ENCODE measurements at regions not wholly inside any gene's neighbourhood (a gene's known extent, or its start where the extent isn't known, plus 50 kb on each side); places are given as distances from the start of the nearest gene placed in this dataset.

GRCh38 chr10:3691482-3691881, 93.5 kb downstream of the KLF6 start:
- no peak for DNase-seq

GRCh38 chr10:3689871-3690510, 95.0 kb downstream of the KLF6 start:
- DNase-seq, result no peak

- no peak for DNase-seq
Measured at GRCh38 chr10:3687510-3688081, 97.4 kb downstream of the KLF6 start.

- DNase-seq, result no peak
Measured at GRCh38 chr10:3685384-3685783, 99.6 kb downstream of the KLF6 start.

GRCh38 chr10:3684891-3685290, 100.1 kb downstream of the KLF6 start:
- DNase-seq, result no peak

GRCh38 chr10:3683560-3683959, 101.4 kb downstream of the KLF6 start:
- no peak for DNase-seq

GRCh38 chr10:3682745-3683144, 102.3 kb downstream of the KLF6 start:
- no peak for DNase-seq

- no peak for DNase-seq
Measured at GRCh38 chr10:3681642-3682554, 103.1 kb downstream of the KLF6 start.

- no peak for DNase-seq
Measured at GRCh38 chr10:3679950-3680629, 104.9 kb downstream of the KLF6 start.

- DNase-seq, result no peak
Measured at GRCh38 chr10:3678629-3679227, 106.3 kb downstream of the KLF6 start.

GRCh38 chr10:3676564-3676963, 108.4 kb downstream of the KLF6 start:
- no peak for DNase-seq

- no peak for DNase-seq
Measured at GRCh38 chr10:3672220-3672619, 112.8 kb downstream of the KLF6 start.

GRCh38 chr10:3671386-3671955, 113.5 kb downstream of the KLF6 start:
- no peak for DNase-seq

GRCh38 chr10:3668966-3669330, 116.1 kb downstream of the KLF6 start:
- no peak for DNase-seq

GRCh38 chr10:3668276-3668965, 116.6 kb downstream of the KLF6 start:
- peak; percentile 35 for DNase-seq

GRCh38 chr10:3666525-3667302, 118.3 kb downstream of the KLF6 start:
- no peak for DNase-seq

- no peak for DNase-seq
Measured at GRCh38 chr10:3665316-3665908, 119.6 kb downstream of the KLF6 start.

- DNase-seq, result no peak
Measured at GRCh38 chr10:3662775-3663174, 122.2 kb downstream of the KLF6 start.

GRCh38 chr10:3661271-3661670, 123.7 kb downstream of the KLF6 start:
- DNase-seq, result no peak

- no peak for DNase-seq
Measured at GRCh38 chr10:3660753-3661152, 124.3 kb downstream of the KLF6 start.
